ENCODE measurements at regions not wholly inside any gene's neighbourhood (a gene's known extent, or its start where the extent isn't known, plus 50 kb on each side); places are given as distances from the start of the nearest gene placed in this dataset.

DNA sequence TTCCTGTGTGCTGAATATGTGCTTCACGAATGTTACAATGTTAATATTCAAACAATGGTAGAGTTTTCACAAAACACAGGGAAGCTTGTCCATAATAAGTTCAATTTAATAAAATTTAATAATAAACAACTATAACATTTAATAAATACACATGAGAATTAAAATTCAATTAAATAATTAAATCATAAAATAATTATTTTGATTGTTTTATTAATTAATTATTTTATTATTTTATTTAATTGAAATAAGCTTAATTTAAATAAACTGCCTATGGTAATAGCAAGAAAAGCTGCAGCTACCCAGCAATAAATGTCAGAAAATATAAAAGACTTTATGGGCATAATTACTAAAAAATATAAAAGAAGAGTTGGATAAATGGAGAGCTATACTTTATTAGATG is 149.0 kb upstream of the NFIB start:
- peaks cover 7% of the 10 kb centered on the region; the same call in 1 of the 2 replicates for H3K4me1 ChIP-seq (ENCODE audit: insufficient read depth, low read length)
- no peak for DNase-seq

More for the DNA sequence above, 149.0 kb upstream of the NFIB start:
- no peaks in the 10 kb centered on the region for H3K27me3 ChIP-seq (ENCODE audit: insufficient read depth, low read length)
- Mint-ChIP-seq H3K36me3 (ENCODE audit: insufficient read depth in 1 of 3, low read depth in 3 of 3) (no peaks in the 10 kb centered on the region), H3K9me3 (peaks cover 2% of the 10 kb centered on the region in 2 experiments; a peak in 2 of 5 replicates), H3K27ac (no peak overlapping the region), H3K27me3 (ENCODE audit: low read depth) (no peaks in the 10 kb centered on the region), H3K4me3 (no peak overlapping the region), H3K4me1 (peaks cover 21 to 22% of the 10 kb centered on the region in 2 experiments)
- H2BK120ac ChIP-seq (ENCODE audit: low read depth, low read length, poor library complexity, severe bottlenecking), result no peak overlapping the region
- H3K4me2 ChIP-seq (ENCODE audit: insufficient read depth, insufficient read length, low read length), result no peak overlapping the region
- TF ChIP-seq, protein P1, sequence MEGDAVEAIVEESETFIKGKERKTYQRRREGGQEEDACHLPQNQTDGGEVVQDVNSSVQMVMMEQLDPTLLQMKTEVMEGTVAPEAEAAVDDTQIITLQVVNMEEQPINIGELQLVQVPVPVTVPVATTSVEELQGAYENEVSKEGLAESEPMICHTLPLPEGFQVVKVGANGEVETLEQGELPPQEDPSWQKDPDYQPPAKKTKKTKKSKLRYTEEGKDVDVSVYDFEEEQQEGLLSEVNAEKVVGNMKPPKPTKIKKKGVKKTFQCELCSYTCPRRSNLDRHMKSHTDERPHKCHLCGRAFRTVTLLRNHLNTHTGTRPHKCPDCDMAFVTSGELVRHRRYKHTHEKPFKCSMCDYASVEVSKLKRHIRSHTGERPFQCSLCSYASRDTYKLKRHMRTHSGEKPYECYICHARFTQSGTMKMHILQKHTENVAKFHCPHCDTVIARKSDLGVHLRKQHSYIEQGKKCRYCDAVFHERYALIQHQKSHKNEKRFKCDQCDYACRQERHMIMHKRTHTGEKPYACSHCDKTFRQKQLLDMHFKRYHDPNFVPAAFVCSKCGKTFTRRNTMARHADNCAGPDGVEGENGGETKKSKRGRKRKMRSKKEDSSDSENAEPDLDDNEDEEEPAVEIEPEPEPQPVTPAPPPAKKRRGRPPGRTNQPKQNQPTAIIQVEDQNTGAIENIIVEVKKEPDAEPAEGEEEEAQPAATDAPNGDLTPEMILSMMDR (conservative IDR thresholded peaks at IDR 0.05), result no peak
- WGBS (ENCODE audit: extremely low coverage, insufficient read length, low lambda C conversion rate), result no CpG with 5 or more reads among the region's 1 CpG
- H3K23ac ChIP-seq (ENCODE audit: insufficient read length, low read depth, low read length), result no peak overlapping the region
- no peak overlapping the region for H2BK12ac ChIP-seq (ENCODE audit: insufficient read length, low read depth, low read length)
- H2BK20ac ChIP-seq (ENCODE audit: low read depth, low read length, poor library complexity, severe bottlenecking), result no peak overlapping the region
- H3K18ac ChIP-seq (ENCODE audit: insufficient read length, low read depth, low read length), result no peak overlapping the region
- H3K9ac ChIP-seq (ENCODE audit: extremely low read depth, insufficient read length, low read length), result no peak overlapping the region
- H3K23me2 ChIP-seq (ENCODE audit: insufficient read length, low read depth, low read length, poor library complexity, severe bottlenecking), result no peaks in the 10 kb centered on the region
- H3K9me3 ChIP-seq (ENCODE audit: control insufficient read depth, low read depth, low read length), result no peaks in the 10 kb centered on the region
- no peak overlapping the region for H3K56ac ChIP-seq (ENCODE audit: insufficient read length, low read depth, low read length)
- no peaks in the 10 kb centered on the region for H4K20me1 ChIP-seq (ENCODE audit: control insufficient read depth, insufficient read depth, insufficient read length)
- no peak overlapping the region for H4K8ac ChIP-seq (replicated peaks; ENCODE audit: insufficient read length, low read depth, low read length)
- H3K27ac ChIP-seq (ENCODE audit: insufficient read length, low read depth, low read length), result no peak overlapping the region
- H3K4ac ChIP-seq (ENCODE audit: low read depth, low read length), result no peak overlapping the region
- H3K79me1 ChIP-seq (ENCODE audit: insufficient read depth, low read depth, low read length, poor library complexity, severe bottlenecking), result no peaks in the 10 kb centered on the region
- H3K79me2 ChIP-seq (ENCODE audit: insufficient read depth, low read length), result no peaks in the 10 kb centered on the region
- no peak overlapping the region for H2AFZ ChIP-seq (ENCODE audit: low read length)
- no peak overlapping the region for H2BK5ac ChIP-seq (ENCODE audit: insufficient read length, low read length)
- H4K91ac ChIP-seq (ENCODE audit: insufficient read length, low read depth, low read length), result no peak overlapping the region
- no peak overlapping the region for H3K14ac ChIP-seq (ENCODE audit: insufficient read depth, low read length)
- no peak overlapping the region for H3T11ph ChIP-seq (ENCODE audit: low read length)
- no peak overlapping the region for H2AK5ac ChIP-seq (ENCODE audit: insufficient read length, low read length)
- no peak overlapping the region for H2BK15ac ChIP-seq (ENCODE audit: low read depth, low read length)
- no peak overlapping the region for H4K5ac ChIP-seq (ENCODE audit: insufficient read length, low read depth, low read length)
